HL-60 (cell line): ENCODE measurements at regions not wholly inside any gene's neighbourhood (a gene's known extent, or its start where the extent isn't known, plus 50 kb on each side); places are given as distances from the start of the nearest gene placed in this dataset.

Source experiments
- POLR2AphosphoS5 ChIP-seq: IDR thresholded peaks from 2 replicates; pipeline ENCODE4 v1.6.1; 2012; ENCODE audit warnings: low read depth
- TF ChIP-seq, protein P1 (sequence below): IDR thresholded peaks from one replicate; pipeline ENCODE4 v1.5.1; 2011; ENCODE audit warnings: low read length, control low read depth, inconsistent platforms; ENCODE audit not compliant: insufficient read depth

DNA sequence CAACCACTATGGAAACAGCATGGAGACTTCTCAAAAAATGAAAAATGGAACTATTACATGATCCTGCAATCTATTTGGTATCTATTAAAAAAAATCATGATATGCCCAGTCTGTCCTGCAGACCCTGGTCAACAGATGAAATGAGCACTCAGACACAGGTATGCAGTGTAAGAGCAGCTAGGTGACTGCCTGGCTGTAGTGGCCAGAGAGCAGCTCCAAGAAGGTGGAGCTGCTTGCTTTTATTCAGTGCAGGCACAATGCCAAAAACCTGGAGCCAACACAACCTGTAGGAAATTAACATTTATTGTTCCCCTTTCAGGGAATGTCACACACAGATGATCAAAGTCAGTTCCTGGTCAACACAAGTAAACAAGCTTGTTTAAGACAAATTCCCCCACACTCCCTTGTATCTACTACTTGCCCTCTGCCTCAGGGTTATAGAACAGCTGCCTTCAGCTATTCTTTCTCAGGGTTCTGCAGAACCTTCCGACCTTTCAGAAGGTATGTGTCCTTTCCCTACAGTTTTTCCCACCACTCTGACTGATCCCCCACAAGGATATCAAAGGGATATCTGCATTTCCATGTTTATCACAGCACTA lies 933.7 kb upstream of the SLITRK5 start:
- TF ChIP-seq, protein P1, sequence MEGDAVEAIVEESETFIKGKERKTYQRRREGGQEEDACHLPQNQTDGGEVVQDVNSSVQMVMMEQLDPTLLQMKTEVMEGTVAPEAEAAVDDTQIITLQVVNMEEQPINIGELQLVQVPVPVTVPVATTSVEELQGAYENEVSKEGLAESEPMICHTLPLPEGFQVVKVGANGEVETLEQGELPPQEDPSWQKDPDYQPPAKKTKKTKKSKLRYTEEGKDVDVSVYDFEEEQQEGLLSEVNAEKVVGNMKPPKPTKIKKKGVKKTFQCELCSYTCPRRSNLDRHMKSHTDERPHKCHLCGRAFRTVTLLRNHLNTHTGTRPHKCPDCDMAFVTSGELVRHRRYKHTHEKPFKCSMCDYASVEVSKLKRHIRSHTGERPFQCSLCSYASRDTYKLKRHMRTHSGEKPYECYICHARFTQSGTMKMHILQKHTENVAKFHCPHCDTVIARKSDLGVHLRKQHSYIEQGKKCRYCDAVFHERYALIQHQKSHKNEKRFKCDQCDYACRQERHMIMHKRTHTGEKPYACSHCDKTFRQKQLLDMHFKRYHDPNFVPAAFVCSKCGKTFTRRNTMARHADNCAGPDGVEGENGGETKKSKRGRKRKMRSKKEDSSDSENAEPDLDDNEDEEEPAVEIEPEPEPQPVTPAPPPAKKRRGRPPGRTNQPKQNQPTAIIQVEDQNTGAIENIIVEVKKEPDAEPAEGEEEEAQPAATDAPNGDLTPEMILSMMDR: no peak
- TF ChIP-seq POLR2AphosphoS5: no peak
